HG03159 (cell line): ENCODE measurements at regions not wholly inside any gene's neighbourhood (a gene's known extent, or its start where the extent isn't known, plus 50 kb on each side); places are given as distances from the start of the nearest gene placed in this dataset.

Experiments
- ATAC-seq: cut with Tn5 transposase; IDR thresholded peaks from one replicate; pipeline ENCODE4 v1.9.1; 2021; ENCODE audit warnings: mild to moderate bottlenecking, moderate library complexity; ENCODE audit not compliant: unreplicated experiment

DNA sequence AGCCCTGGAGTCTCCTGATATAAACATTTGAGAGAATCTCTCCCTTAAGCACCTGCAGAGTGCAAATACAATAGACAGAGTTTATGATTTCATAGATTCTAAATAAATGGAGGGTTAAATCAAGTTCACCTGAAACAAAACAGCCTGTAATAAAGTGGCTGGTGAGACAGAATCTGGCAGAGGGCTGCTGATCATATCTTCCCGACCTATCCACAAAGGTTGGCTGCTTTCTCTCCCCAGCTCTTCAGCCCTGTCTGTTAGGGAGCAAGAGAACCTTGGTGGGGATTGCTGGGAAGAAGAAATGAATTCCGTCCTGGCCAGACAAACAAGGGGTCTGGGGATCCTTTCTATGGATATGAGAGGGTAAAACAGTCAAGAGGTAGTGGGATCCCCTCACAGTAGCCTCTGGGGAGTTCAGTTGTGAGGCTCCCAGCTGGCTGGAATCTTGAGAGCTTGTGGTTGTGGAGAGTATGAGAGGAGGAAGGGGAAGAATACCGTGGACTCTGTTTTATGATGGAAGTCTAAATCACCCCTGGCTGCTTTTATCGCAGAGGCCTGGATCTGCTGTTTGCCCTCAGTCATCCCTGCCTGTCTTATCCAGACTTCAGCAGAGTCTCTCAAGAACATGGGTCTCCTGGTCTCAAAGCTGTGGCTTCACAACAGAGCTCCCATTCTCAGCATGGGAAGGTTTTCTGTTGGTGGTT lies 451.3 kb downstream of the NTRK3 start:
- ATAC-seq = no peak

DNA sequence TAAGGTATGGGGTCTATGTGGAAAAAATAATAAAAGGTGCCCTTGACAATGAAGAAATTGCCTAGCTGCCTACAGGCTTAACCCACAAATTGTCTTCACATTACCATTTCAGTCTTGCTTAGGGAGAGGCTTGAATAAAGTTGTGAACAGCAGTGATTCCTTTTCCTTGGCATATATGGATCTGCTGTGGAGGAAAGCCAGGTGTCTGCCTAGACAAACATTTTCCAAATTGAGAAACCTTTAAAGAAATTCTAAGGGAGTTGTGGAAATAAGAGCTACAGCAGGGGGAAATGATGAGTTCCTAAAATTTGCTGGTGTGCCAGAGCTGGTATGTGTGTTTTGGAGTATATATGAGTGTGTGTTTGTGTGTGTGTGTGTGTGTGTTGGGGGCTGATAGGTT lies 452.1 kb downstream of the NTRK3 start:
- ATAC-seq = no peak

DNA sequence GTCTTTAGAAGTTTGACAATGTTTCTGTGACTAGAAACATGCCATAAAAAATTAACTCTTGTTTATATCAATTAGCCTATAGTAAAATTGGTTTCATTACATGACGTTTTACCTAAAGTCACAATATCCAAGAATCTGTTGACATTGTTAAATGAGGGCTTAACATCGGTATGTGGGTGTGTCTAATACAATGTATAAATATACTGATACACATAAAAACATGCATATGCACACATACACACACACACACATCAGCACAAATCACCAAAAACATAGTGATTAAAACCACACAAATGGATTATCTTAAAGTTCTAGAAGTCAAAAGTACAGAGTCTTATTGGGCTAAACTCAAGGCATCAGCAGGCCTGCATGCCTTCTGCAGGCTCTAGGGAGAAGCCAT lies 456.7 kb downstream of the NTRK3 start:
- no peak for ATAC-seq

DNA sequence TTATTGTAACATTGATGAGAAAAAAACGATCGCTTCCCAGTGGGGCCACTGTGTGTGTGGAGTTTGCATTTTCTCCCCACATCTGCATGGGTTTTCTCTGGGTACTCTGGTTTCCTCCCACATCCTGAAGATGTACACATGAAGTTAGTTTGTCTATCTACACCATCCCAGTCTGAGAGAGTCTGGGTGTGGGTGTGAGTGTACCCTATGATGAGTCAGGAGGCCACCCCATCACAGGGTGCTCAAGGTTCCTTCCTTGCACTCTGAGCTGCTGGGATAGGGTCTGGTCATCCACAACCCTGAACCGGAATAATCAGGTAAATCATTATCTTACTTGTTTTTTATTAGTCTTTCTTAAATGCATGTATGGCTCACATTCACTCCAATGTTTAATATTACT lies 457.1 kb downstream of the NTRK3 start:
- ATAC-seq = no peak

DNA sequence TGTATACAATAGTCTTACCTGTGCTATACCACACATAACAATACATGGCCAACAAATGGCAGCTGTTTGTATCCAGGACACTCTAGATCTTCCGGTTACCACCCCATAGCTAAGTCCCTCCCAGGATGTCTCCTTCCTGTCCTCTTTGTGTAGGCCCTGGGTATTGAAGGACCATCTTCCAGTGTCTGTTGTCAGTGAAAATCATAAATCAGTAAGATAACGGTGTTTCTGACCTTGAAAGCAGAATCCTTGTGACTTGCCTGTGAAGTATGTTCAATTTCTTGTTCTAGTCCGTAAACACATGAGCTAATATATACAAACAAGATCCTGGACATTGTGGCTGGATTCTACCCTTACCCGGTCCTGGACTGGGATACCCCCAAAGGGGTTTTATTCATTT lies 462.8 kb downstream of the NTRK3 start:
- ATAC-seq = no peak

DNA sequence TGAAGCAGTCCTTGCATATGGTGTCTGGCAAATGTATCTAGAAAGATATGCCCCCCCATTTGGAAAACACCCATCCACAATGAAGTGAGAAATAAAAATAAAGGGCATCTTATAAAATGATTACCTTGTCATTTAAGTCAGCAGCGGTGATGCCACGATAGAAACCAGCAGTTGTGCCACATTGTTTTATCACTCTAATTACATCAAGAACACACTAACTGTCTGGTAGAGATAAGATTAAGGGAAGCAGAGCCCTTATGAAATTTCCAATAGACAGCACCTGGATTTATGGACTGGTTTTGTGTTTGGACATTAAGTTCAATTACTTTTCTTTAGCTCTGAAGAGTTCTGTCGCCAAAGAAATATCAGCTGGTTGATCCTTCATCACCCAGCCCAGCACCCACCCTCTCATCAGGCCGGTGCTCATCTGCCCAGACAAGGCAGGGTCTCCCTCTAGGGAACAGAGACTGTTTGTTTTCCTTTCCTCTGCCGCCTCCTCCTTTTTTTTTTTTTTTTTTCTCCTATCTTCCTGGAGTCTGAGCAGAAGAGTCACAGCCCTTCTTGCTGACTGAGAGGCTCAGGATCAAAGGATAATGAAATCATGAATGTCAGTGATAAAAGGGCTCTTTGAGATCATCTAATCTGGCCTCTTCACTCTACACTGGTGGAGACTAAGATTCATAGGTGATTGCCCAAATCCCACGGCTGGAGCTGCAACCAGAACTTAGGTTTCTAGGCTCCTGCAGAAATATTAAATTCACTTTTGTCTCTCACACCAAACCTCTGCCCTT lies 464.1 kb downstream of the NTRK3 start:
- no peak for ATAC-seq

DNA sequence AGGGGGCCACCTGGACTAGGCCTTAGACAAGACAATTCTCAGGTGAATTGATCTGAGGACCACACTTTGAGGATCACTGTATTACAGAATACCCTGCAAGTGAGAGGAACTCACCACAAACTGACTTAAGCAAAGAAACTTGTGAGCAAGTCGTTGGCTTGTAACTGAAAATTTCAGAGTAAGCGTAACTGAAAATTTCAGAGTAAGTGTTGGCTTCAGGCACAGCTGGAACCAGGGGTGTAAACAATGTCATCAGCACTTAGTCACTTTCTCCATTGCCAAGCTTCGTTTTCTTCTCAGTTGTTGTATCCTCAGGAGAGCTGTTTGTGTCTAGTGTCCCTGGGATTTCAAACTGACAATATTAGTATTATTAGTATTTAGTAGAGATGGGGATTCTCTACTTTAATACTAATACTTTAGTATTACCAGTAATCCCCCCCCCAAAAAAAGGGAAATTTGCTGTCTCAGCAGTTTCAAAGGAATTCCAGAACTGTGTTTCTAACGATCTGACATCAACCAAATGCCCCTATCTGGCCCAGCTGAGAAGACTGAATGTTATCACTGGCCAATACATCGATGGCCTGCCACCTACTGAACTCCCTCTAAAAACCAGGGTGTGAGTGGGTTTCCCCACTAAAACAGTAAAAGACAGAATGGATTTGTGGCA lies 474.4 kb downstream of the NTRK3 start:
- ATAC-seq = no peak

DNA sequence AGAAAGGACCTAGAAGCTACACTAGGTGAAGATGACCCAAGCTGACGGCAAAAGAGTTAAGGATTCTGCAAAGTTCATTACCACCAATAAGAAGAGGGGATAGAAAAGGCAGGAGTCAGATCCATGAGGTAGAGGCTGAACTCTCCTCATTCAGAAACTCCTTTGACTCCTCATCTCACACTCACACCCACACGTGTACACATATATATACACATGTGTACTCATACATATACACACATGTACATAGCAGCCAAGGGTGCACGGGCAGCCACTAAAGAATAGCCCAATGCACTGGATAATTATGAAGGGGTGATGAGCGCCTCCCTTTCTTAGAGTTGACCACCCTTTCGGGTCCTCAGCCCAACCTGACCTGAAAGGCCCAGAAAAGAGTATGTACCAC lies 476.8 kb downstream of the NTRK3 start:
- ATAC-seq = no peak

DNA sequence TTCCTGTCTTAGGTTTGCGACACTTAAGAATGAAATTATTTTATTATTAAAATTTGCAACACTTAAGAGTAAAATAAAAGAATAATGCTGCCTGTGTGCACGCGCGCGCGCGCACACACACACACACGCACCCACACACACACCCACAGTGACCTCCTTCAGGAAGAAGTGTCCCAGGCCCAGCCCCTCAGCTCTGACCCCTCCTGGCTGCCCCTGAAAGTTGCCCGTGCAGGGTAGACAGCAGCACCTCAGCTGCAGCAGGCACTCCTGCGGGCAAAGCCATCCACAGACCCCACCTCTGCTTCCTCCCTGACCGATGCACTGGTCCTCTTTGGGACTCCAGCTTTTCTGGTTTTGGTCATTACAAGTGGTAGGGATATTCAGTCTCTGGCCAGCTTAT lies 478.2 kb downstream of the NTRK3 start:
- ATAC-seq = no peak

DNA sequence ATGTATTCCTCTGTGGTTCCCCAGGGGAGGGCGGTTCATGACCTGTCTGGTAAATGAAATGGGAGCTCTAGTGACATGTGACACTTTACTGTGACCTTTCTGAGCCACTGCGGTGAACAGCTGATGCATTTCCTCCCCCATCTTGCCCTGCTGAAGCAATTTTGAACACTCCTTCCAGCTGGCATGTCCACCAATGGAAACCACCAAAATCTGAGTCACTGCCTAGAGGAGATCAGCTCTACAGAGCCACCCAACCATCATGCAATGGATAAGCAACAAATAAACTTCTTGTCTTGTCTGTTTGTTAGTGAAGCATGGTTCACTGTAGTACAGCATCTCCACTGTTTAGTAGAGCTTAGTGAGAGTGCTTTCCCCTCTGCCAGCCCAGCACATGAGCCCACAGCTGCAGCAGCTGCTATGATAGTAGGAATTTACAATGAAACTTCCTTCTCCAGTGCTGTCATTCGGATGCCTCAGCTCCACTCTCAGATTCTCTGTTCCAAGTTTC lies 479.4 kb downstream of the NTRK3 start:
- no peak for ATAC-seq

DNA sequence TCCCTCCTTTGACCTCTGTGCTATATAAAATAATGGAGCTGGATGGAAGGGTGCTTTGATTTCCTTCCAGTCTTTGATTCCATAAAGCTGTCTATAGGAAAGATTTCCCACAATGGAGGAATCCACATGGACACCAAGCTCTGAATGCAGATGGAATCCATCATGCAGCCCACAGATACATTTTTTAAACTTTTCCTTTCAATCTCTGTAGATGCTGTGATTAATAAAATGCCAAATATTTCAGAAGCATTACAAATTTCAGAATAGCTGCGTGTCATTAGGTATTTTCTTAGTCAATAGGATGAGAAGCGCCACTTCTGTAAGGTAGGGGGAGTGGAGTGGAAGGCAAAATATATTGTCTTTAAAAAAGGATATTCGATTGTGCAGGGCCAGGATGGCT lies 489.0 kb downstream of the NTRK3 start:
- no peak for ATAC-seq

DNA sequence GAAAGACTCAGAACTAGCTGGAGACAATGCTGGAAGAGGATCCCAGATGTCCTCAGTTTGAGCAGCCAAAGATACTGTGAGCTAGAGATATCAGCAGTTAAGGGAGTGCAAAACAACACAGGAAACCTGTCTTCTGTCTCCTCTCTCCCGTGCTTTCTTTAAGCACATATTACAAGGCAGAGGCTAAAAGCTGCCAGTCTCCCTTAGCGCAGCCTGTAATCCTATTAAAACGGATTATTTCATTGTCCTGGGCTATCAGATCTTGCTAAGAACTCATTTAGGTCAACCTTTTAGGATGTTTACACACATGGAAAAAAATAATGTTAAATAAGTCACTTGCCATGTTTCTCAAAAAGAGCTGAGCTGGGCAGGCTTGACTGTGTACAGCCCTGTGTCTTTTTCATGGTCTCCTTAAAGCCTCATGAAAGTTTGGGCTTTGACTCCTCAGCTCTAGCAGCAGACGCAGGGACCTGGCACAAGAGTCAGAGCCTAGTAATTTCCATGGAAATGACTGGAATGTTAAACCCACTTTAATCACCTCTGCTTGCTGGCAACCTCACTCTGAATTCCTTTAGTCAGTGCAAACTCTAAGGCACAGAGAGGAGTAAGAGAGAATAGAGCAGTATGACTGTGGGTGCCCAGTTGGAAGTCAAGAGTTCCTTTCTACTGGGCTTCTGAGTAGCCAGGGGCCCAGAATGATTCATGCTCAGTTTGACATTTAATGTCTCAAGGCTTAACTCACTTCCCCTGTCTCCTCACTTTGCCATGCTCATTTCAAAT lies 491.9 kb downstream of the NTRK3 start:
- ATAC-seq = no peak

DNA sequence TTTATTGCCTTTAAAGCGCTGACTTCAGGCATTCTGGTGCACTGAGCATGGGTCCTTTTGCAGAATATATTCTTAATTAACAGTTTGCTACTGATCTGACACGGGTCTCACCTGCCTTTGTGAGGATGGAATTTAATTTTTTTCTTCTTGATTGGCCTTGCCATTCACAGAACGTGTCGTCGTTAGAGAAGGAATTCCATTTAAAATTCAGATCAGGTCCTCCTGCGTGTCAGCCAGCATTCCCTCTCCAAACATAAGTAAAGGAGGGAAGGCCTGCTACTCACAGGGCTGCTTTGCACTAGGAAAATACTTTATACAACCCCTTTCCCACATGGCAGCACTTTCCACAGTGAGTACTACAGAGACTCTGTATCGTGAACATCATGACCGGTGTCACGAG lies 492.7 kb downstream of the NTRK3 start:
- no peak for ATAC-seq

DNA sequence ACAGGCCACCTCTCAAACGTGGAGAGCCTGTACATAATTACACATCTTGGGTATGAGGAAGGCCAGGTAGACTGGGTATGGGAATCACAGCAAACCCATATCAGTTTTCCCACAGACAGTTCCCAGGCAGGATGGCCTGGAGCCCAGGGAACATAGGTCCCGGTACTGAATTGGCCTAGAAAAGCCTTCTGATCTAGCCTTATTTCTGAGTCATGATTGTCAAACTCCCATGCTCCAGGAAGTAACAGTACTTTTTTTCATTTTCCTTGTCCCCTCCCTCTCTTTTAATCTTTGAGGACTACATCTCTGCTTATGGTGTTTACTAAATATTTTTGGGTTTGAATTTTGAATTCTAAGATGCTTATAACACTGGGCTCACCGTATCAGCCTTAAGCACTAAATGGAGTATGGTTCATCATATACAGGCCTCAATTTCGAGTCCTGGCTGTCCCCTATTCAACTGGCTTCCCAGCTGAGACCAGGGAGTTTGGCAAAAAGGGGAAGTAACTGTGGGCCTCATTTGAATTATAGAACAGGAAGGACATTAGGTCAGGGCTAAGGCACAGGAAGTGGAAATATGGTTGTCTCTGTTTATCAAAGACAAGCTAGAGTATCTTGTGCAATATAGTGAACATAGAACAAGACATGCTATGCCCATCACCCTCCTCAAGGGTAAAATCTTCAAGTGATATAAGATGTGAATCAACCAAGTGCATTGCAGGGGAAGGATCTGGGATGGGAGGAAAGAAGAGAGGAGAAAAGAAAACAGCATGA lies 494.6 kb downstream of the NTRK3 start:
- ATAC-seq = peak; percentile 66

DNA sequence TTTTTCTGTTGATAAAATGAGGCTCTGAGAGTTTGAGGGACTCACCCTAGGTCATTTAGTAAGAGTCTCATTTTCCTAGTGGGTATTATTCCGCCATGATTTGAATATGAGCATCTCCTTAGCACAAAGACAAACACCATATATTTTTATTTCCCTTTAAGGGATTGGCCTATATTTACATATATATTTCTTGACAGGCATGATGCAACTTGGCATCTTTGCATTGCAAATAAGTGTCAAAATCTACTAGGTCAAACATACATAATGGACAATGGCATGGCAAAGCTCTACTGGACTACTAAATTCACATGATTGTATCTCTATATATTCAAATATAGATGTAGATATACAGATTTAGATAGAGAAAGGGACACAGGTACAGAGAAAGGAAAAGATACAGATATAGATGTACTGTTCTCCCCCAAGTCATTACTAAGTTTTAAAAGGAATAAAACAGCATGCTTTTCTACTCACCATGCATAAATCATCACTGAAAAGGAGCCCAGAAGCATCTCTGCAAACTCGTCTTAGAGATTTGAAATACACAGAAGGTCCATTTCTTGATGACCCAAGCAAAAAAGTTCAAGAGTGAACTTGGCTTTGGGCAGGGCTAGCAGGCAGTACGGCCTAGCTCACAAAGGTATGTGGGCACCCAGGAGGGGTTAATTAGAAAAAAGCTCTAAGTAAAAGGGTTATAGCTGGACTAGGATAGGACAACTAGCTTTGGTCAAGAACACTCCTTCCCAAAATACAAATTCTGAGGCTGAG lies 495.8 kb downstream of the NTRK3 start:
- ATAC-seq = no peak

DNA sequence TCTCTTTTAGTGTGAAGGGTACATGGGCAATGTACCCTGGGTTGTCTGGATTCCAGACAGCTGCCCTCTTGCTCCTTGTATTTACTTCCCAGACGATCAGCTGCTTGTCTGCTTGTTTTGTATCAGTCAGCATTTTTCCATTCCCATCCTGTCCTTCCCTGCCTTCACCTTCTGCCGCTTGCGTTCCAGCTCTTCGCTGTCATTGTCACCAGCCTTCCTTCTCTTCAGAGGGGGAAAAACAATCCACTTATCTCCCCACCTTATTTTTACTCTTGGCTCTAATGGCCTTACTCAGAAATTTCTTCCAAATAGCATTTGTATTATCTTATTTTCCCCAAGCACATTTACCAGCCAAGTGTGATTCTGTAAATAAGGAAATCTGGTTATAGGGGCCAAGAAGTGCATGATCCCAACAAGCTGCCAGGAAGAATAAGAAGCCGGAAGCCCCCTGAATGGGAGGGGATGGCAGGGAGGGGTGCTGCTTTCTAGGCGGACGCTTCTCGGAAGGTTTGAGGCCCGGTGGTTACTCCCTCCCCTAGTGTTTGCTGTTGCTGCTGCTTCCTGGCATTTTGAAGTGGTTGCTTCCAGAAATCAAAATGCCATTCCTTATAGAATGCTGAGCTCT lies 497.6 kb downstream of the NTRK3 start:
- no peak for ATAC-seq

DNA sequence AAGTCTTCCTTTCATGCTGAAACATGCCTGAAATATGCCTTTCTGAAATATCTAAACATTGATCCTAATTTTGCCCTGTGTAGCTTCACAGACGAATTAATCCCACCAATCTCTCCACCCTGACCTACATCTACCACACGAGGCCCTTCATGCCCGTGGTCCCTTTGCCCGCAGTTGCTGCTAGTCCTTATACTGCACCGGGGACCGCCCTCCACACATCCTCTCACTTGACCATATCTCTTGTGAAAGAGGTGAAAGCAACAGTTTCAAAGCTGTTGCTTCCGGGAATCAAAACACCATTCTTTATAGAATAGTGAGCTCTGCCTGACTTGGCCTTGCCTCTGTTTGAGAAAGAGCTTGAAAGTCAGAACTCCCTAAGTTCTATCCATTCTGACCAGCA lies 499.5 kb downstream of the NTRK3 start:
- ATAC-seq = no peak

DNA sequence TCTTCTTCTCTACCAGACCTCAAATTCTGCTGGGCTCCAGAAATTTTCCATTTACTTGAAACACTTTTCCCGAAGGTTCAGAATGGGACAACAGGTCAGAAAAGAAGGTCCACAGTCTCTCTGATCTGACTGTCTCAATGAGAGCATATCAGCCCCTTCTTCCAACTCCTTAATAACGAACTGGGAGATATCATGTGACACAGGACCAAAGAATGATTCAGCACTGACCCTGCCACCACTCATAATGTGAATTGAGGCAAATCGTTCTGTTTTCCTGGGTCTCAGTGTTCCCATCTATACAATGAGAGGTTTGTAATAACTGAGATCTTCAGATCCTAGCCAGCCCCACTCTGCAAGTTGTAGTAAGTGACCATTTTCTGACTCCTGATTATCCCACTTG lies 500.5 kb downstream of the NTRK3 start:
- ATAC-seq = no peak

DNA sequence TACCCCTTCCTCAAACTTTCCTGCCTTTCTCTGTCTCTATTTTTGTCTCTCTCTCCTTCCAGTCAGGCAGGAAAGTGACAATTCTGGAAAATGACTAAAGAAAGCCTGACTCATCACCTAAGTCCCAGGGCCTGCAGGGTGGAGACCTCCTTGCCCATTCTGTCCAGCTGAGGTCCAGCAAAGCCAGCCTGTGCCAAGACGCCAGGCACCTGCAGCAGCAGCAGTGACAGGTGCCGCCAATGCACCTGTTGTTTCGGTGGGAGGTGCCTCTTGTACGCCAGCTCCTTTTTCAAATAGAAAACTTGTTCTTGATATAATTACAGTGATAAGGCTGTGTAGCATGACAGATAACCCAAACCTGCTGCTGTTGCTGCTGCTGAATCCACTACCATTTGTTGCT lies 501.3 kb downstream of the NTRK3 start:
- ATAC-seq = no peak
